Hepatocyte (in vitro differentiated cells): ENCODE measurements at regions not wholly inside any gene's neighbourhood (a gene's known extent, or its start where the extent isn't known, plus 50 kb on each side); places are given as distances from the start of the nearest gene placed in this dataset.

ENCODE experiments used
- DNase-seq: peaks from one replicate; pipeline ENCODE4 v3.0.0-alpha.2; 2016; ENCODE audit warnings: low spot score
- H2AFZ ChIP-seq: fragments of 200-600 bp; sonication (generic); 2 replicates; pipeline ENCODE4 v1.6.0; 2016; ENCODE audit warnings: antibody characterized with exemption, mild to moderate bottlenecking
- H3K27ac ChIP-seq: fragments of 200-600 bp; sonication (generic); 2 replicates; pipeline ENCODE4 v1.5.1; 2016; ENCODE audit warnings: mild to moderate bottlenecking
- H3K27me3 ChIP-seq: fragments of 200-600 bp; sonication (generic); 2 replicates; pipeline ENCODE4 v1.6.1; 2016
- H3K36me3 ChIP-seq: fragments of 200-600 bp; sonication (generic); replicated peaks from 2 replicates; pipeline ENCODE4 v1.5.1; 2016; ENCODE audit warnings: low read depth; ENCODE audit not compliant: insufficient read depth
- H3K4me1 ChIP-seq: fragments of 200-600 bp; sonication (generic); 2 replicates; pipeline ENCODE4 v1.5.1; 2016; ENCODE audit warnings: mild to moderate bottlenecking, moderate library complexity; ENCODE audit not compliant: insufficient read depth
- H3K4me2 ChIP-seq: fragments of 200-600 bp; sonication (generic); 2 replicates; pipeline ENCODE4 v1.6.0; 2016
- H3K4me3 ChIP-seq: fragments of 200-600 bp; sonication (generic); 2 replicates; pipeline ENCODE4 v1.5.1; 2016; ENCODE audit warnings: mild to moderate bottlenecking
- H3K79me2 ChIP-seq: fragments of 200-600 bp; sonication (generic); 2 replicates; pipeline ENCODE4 v1.6.0; 2017; ENCODE audit warnings: mild to moderate bottlenecking
- H3K9me2 ChIP-seq: fragments of 200-600 bp; sonication (generic); replicated peaks from 2 replicates; pipeline ENCODE4 v1.6.0; 2017; ENCODE audit warnings: mild to moderate bottlenecking; ENCODE audit not compliant: insufficient read depth
- H3K9me3 ChIP-seq: fragments of 200-600 bp; sonication (generic); 2 replicates; pipeline ENCODE4 v1.5.1; 2016; ENCODE audit warnings: low read depth, mild to moderate bottlenecking
- H4K20me1 ChIP-seq: fragments of 200-600 bp; sonication (generic); 2 replicates; pipeline ENCODE4 v1.6.0; 2016; ENCODE audit warnings: mild to moderate bottlenecking; ENCODE audit not compliant: insufficient read depth, poor library complexity, severe bottlenecking
- CTCF ChIP-seq: fragments of 200-600 bp; sonication (generic); IDR thresholded peaks from 2 replicates; pipeline ENCODE4 v1.5.1; 2016; ENCODE audit warnings: antibody characterized with exemption, mild to moderate bottlenecking; ENCODE audit not compliant: poor library complexity
- EZH2 ChIP-seq: fragments of 200-600 bp; sonication (generic); IDR thresholded peaks from 2 replicates; pipeline ENCODE4 v1.6.1; 2016; ENCODE audit warnings: antibody characterized with exemption, mild to moderate bottlenecking, borderline replicate concordance
- EZH2phosphoT487 ChIP-seq: fragments of 200-600 bp; sonication (generic); IDR thresholded peaks from one replicate; pipeline ENCODE4 v1.6.1; 2018; ENCODE audit warnings: antibody characterized with exemption, mild to moderate bottlenecking, low read depth, moderate library complexity; ENCODE audit not compliant: unreplicated experiment, severe bottlenecking
- WGBS: methylation state at CpG from one replicate; pipeline ENCODE4 v1.1.6; 2016; ENCODE audit warnings: low lambda C conversion rate; ENCODE audit errors: missing lambda C conversion rate; 5-methylcytosine and 5-hydroxymethylcytosine counted together

GRCh38 chr5:118243613-118244012 is 744.7 kb downstream of the DTWD2 start:
- Histone ChIP-seq H3K27me3 (no peaks in the 10 kb centered on the region), H3K9me3 (no peaks in the 10 kb centered on the region)
- no peak for DNase-seq

GRCh38 chr5:118243068-118243467 is 745.3 kb downstream of the DTWD2 start:
- DNase-seq = no peak
- no peaks in the 10 kb centered on the region for H3K79me2 ChIP-seq
- TF ChIP-seq EZH2phosphoT487 (no peak), CTCF (no peak), EZH2 (no peak)

More at GRCh38 chr5:118243613-118244012, 744.7 kb downstream of the DTWD2 start:
- Histone ChIP-seq H3K4me3 (no peak overlapping the region), H3K79me2 (no peaks in the 10 kb centered on the region), H3K4me2 (no peak overlapping the region), H3K27ac (no peak overlapping the region), H3K9me2 (no peaks in the 10 kb centered on the region), H2AFZ (no peak overlapping the region), H3K4me1 (no peaks in the 10 kb centered on the region), H3K36me3 (no peaks in the 10 kb centered on the region), H4K20me1 (no peaks in the 10 kb centered on the region)
- 81% methylated on average over 2 of the region's 2 CpGs for WGBS
- TF ChIP-seq EZH2 = no peak
- no peak for TF ChIP-seq EZH2phosphoT487
- TF ChIP-seq CTCF = no peak

GRCh38 chr5:118236108-118236849 is 752.1 kb downstream of the DTWD2 start:
- Histone ChIP-seq H3K27ac (no peak overlapping the region), H3K36me3 (no peaks in the 10 kb centered on the region), H4K20me1 (no peaks in the 10 kb centered on the region), H3K79me2 (no peaks in the 10 kb centered on the region), H3K4me3 (no peak overlapping the region), H3K9me2 (no peaks in the 10 kb centered on the region), H3K9me3 (no peaks in the 10 kb centered on the region), H3K4me2 (no peak overlapping the region), H3K27me3 (no peaks in the 10 kb centered on the region), H3K4me1 (no peaks in the 10 kb centered on the region), H2AFZ (no peak overlapping the region)
- 96% methylated on average over 2 of the region's 2 CpGs for WGBS
- no peak for DNase-seq
- TF ChIP-seq EZH2phosphoT487 (no peak), CTCF (no peak), EZH2 (no peak)

More at GRCh38 chr5:118243068-118243467, 745.3 kb downstream of the DTWD2 start:
- Histone ChIP-seq H3K9me3 (no peaks in the 10 kb centered on the region), H3K4me2 (no peak overlapping the region), H4K20me1 (no peaks in the 10 kb centered on the region), H3K4me1 (no peaks in the 10 kb centered on the region), H2AFZ (no peak overlapping the region), H3K27ac (no peak overlapping the region), H3K4me3 (no peak overlapping the region), H3K27me3 (no peaks in the 10 kb centered on the region), H3K9me2 (no peaks in the 10 kb centered on the region), H3K36me3 (no peaks in the 10 kb centered on the region)

- Histone ChIP-seq H3K27me3 (no peaks in the 10 kb centered on the region), H3K4me3 (no peak overlapping the region), H4K20me1 (no peaks in the 10 kb centered on the region), H3K27ac (no peak overlapping the region), H2AFZ (no peak overlapping the region), H3K79me2 (no peaks in the 10 kb centered on the region), H3K36me3 (no peaks in the 10 kb centered on the region), H3K4me1 (no peaks in the 10 kb centered on the region), H3K9me3 (no peaks in the 10 kb centered on the region), H3K9me2 (no peaks in the 10 kb centered on the region), H3K4me2 (no peak overlapping the region)
- no peak for DNase-seq
- TF ChIP-seq EZH2phosphoT487 = no peak
- TF ChIP-seq CTCF = no peak
- no peak for TF ChIP-seq EZH2
- 78% methylated on average over 4 of the region's 4 CpGs for WGBS
These were observed 754.7 kb downstream of the DTWD2 start for GRCh38 chr5:118233606-118234005.
